HG03108 (cell line): ENCODE measurements at regions not wholly inside any gene's neighbourhood (a gene's known extent, or its start where the extent isn't known, plus 50 kb on each side); places are given as distances from the start of the nearest gene placed in this dataset.

Source experiments
- ATAC-seq: cut with Tn5 transposase; IDR thresholded peaks from one replicate; pipeline ENCODE4 v1.9.1; 2021; ENCODE audit warnings: moderate library complexity; ENCODE audit not compliant: unreplicated experiment

DNA sequence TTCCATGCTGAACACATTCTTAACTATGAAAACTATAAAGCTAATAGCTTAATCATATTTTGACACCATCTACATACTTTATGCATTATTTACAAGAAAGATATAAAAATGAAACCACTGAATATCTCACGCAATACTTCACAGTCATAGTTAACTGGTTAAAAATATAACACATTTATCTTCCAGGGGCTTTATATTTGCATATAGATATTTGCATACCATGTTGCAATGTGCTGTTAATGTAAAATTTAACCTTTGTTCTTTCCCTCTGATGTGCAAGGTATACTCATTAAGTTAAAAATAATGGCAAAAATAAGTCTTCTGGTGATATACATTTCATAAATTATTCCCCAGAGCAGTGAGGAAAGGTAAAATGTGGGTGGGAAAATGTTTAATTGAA is 76.9 kb upstream of the MGMT start:
- ATAC-seq: no peak

DNA sequence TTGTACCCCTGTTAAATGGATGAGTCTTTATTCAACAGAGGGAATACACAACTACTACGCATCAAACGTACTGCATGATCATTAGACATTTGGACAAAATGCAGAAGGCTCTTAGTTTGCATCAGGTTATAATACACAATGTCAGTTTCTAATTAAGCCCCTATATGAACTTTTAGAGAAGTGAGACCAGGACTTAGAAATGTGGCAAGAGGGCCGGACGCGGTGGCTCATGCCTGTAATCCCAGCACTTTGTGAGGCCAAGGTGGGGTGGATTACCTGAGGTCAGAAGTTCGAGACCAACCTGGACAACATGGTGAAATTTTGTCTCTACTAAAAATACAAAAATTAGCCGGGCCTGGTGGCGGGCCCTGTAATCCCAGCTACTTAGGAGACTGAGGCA is 76.3 kb upstream of the MGMT start:
- no peak for ATAC-seq

DNA sequence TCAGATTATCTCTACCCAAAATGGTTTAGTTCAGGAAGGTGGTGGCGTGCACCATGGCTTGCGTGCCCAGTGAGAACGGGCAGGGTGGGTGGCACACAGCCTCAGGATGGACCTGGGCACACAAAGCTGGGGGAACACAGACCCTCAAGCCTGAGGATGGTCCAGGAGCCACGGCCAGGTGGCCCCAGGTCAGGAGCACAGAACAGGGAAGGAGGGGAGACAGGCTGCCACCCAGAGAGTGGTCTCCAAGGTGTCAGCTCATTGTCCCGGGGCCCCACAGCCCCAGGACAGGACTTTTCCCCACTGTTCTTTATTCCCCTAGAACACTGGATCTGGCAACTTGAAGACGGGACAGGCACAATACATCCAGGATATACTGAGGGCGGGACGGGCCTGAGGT is 75.6 kb upstream of the MGMT start:
- ATAC-seq: no peak

DNA sequence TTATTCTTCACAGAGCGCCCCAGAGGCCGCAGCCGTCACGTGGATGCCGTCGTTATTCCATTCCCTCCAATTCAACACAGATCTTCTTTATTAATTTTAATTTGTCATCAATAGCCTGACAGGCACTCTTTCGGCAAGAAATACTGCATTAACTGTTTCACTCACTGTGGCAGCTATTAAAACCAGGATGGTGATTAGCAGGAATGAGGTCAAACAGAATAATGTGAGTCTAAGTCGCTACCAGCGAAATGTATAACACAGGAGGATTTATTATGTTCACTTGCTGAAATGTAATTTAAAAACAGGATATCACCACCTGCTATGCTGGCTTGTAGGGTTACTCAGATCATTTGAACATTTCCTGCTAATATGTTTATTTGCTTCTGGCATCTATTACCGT is 74.2 kb upstream of the MGMT start:
- no peak for ATAC-seq

DNA sequence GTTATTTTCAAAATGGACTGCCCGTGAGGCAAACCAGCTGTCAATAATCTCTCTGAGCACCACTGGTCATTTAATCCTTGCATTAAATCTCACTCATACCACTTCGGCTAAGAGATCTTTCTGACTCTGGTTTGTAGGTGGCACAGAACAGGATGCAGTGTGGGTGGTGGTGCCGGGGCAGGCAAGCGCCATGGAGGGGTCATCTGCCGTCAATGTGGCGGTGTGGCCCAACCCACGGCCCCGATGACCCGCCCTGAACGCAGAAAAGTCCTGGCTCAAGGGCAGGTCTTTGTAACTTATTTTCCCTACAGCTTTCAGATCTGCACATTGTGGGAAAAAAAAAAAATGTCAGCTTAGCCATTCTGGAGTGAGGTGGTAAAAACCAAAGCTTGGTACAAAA is 73.2 kb upstream of the MGMT start:
- ATAC-seq: no peak

DNA sequence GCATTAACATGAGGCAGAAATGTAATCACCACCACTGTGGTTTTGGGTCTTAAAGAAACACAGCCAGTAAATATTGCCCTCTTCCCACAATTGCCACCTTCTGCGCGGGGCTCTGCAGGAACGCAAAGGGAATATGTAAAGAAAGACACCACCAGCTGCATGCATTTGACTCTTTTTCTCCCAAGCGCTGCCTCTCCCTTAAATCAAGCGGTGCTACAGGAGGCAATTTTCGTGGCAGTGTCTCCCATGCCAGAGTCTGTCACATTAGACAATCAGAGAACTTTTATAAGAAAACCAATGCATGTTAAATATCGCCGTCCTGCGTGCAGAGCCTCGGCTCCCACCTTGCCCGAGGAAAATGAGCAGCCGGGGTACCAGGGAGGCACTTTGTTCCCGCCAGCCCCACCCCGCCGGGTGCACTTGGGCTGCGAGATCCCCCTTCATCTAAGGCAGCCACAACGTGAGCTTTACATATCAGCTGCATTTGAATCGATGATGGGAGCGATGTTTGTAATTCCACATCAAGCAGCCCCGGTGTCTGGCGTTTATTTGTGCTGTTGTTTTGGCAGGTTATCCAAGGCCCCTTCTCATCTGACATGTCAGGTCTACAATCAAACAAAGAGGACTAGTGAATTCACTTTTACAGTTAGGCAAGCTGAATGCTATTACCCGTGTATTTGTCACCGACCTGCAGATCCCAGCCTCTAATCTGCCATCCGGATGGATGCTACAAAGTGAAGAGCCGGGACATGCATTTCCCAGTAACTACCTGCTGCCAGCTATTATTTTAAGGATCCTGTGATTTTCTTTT is 72.3 kb upstream of the MGMT start:
- ATAC-seq: no peak

DNA sequence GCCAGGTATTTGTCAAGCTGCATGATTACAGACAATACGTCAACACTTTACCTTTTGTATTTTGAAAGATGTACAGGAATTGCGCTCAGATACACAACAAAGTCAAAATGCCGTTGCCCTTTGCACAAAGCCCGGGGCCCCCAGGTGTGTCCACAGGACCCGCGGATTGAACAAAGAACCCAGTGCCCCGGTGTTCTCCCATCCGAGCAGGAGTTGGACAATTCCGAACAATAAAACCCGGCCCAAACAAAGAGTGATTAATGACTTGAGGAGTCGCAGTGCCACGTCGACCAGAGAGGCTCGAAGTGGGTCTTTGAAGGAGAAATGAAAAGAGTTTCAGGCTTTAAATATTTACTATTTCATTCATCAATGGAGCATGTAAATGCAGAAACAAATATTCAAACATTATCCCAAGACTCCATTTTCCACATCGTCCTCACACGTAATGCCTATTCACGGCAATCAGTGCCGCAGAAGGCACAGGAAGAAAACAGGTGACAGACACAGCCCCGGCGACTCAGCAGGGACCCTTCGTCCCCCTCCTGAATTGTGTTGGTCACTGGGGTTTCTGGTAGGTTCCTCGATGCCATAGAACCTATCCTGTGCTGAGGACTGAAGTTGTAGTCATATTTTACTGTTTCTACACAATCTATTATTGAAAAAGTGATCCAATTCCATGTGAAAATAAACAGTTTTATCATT is 70.9 kb upstream of the MGMT start:
- ATAC-seq: no peak

DNA sequence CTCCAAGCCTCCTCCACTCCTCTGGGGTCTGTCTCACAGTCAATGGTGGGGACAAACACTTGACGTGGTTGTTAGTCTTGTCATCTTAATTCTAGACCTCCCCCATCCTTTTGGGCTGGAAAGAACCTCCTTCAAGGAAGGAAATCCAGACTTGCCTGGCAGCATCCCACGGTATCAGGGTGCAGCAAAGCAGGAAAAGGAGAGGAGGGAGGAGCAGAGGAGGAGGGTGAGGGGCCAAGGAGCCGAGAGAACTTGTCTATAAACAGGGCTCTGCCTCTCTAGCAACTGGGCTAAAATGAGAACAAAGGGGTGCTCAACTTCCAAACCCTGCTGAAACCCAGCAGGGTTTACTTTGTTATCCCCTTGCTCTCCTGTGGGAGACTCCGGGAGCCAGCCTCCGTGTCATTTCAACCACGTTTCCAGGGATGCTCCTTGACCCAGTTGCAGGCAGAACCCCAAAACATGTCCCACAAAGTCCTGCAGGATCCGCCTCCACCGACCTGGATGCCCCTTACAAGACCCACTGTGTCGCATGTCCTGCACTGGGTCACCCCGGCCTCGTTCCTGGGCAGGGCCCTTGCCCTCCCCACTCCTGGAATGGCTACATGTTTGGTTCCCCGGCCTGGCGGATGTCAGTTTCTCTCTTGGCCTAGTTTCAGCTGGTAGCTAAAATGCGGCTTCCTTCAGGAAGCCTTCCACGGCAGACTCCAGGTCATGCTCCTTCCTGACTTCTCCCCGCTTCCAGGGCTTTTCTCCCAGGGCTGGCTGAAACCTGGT is 69.7 kb upstream of the MGMT start:
- no peak for ATAC-seq

DNA sequence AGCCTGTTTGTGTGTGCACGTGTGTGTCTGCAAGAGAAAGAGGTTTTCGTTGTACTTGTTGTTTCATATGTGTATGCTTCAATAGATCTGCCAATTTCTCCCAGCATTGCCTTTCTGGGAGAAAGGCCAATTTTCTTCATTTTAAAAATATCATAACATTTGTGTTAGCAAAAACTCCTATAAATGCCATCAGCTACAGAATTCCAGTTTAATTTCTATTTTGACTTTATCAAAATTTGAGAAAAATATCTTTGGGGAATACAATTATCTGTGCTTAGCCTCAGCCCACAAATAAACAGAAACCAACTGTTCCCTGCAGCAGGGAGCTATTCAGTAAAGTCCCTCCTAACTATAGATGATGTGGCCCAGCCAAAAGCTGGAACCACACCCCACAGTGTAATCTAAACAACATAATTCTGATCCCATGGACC is 68.3 kb upstream of the MGMT start:
- ATAC-seq: no peak

DNA sequence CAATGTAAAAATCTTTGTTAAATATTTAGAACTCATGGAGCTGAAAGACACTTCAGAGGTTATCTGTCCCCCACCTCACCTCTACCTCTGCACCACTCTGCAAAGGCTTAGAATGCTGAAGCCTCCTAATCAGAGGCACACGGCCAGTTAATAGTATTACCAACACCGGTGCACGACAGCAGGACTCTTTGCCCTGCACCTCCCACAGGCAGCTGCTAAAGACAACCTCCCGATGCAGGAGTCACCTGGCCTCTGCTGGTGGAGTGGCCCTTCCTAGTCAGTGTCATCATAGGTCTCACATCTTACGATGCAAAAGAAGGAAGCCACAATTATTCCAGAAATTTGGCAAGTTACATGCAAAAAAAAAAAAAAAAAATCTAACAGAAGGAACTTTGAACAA is 66.6 kb upstream of the MGMT start:
- ATAC-seq: no peak

DNA sequence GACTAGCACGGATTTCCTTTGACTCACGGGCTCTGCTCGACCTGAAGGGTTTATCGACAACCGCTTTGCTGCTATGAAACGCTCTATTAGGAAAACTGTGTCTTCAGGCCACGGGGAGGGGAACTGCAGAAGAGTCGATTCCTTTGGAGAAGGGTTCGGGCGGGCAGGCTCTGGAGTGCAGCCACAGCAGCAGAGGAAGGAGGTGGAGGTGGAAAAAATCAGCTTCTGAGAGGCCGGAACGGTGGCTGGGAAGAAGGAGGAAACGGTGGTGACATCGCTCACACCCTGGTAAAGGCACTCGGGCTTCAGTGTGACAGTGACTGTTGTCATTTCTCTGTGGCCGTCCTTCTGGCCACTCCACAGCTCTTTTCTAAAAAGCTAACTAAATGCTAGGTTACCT is 64.6 kb upstream of the MGMT start:
- no peak for ATAC-seq

DNA sequence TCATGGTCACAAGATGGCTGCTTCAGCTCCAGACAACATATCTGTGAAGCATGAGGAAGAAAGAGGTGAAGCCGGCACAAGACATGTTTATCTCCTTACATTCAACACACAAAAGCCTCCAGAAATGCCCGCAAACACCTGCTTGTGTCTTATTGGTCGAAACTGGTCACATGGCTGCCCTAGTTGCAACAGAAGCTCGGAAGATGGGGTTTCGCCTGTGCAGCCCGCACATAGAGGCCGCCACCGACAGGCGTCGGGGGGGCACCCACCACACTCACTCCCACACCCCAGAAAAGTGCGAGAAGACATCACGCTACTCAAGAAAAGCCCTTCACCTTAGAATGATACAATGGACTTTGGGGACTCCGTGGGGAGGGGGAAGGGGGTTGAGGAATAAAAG is 63.0 kb upstream of the MGMT start:
- no peak for ATAC-seq

DNA sequence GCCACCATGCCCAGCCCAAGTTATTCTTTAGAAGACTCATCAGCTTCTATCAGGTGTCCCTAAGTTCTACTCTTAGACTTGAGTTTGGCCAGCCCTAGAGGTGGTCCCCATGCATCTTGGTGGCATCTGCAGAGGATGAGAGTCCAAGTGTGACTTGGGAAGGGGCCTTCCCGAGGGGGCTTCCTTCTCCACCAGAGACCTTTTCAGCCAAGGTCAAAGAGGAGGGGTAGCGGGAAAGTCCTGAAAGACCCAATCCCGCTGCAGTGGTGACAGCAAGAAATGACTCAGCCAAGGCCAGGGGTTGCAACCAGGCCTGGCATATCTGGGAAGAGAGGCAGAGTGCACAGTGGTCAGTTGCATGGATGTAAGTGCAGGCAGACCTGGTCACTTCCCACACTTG is 61.7 kb upstream of the MGMT start:
- ATAC-seq: no peak

DNA sequence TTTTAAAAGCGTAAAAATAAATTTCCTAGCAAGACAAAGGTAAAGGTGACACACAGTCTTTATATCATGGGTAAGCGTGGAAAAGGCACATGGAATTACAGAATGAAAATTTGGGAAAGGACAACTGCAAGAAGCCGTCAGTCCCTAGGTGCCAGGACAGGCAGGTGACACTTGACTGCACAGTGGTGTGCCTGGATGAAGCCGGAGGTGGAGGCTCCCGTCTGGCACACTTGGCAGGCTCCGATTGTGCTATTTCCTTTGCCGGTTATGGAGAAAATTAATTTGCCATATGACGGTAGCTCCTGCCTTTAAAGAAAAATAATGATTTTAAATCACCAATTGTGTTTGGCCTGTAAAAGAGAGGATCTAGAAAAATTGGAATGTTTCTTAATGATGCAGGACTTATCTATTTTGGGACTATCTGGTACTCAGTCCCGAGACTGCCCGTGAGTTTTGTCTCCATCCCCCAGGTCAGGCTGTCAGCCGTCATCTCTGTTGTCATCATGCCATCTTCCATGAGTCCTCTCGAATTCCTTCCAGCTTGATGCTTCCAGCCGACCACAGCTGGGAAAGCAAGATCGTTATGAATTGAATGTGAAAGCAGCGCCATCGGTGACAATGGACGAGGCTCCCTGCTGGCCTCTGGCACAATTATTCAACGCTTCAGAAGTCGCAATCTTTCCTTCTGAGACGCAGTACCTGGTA is 56.2 kb upstream of the MGMT start:
- ATAC-seq: no peak

DNA sequence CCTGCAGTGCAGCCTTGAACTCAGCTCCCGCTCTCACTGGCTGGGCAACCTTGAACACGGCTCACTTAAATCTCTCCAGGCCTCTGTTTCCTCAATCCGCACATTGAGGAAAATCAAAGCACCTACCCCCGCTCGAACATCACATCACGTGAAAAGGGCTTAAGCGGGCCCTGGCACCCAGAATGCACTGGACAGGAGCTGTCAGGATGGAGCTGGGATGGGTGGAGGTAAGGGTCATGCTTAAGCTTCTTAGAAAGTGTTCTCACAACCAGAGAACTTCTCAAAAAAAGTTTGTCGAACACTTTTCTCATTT is 55.7 kb upstream of the MGMT start:
- no peak for ATAC-seq

DNA sequence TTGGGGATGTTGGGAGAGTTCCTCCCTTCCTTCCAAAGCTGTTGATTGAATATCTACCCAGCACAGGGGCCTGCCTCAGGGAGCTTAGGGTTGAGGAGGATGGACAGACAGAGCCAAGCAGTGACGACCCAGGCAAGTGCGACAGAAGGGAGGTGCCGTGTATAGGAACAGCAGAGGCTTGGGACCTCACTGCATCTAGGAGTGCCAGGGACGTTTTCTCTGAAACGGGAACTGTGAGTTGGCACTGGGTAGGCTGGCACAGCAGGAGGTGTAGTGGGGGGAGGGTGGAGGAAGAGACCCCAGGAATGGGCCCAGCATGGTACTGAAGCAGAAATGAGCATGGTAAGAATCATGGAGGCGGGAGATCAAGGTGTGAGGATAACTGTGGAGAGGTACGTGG is 55.3 kb upstream of the MGMT start:
- no peak for ATAC-seq

DNA sequence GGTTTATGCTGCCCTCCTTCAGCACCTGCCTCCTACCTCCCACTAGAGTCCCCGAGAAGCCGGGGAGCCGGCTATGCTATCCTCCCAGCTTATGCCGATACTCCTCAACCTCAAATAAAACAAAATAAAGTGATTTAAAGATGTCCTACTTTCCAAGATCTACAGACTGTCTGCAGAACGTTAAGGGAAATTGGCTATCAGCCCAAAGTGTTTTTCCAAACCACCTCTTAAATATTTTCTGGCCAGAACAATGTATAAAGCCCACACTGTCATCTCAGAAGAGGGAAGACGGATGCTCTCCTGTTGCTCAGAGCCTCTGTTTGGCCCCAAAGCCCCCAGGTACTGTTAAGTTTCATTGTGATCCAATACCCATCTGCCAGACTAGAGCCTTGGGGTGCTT is 54.0 kb upstream of the MGMT start:
- ATAC-seq: no peak

DNA sequence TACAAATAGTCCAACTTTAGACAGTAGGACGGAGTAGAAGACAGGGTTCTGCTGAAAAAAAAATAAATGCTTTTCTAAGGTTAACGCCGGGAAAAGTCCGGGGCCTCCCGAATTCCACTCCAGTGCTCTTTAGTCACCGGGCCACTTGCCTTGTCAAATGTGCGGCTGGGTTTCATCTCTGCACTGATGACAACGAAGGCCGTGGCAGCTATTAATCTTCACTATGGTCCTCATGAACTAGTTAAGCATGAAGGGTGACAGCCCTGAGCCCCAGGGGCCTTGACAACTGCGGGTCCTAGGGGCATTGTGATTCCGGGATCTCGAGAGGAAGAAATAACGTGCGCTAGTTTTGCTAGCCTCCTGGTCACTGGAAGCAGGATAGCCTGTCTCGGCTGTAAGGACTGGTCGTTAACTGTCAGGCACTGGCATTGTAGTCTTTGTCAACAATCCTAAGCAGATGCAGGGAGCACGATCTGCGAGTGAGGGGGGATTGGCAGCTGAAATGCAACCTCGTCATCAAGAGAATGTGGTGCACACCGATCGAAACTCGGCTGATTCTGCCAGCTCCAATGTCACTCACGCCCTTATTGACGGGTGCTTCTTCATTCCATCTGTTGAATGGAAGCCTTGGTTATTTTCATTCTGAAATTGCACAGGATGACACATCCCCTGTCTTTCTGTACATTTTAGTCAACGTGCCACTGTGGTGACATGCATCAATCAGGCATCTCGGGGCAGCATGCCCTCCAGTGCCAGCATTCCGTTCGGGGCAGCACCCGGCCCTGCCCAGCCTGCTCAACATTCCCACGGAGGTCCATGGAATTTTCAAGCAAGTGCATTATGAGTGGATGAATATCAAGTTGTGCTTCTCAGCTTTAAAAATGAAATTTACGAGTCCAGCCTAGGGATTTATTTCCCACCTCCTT is 51.6 kb upstream of the MGMT start:
- no peak for ATAC-seq

DNA sequence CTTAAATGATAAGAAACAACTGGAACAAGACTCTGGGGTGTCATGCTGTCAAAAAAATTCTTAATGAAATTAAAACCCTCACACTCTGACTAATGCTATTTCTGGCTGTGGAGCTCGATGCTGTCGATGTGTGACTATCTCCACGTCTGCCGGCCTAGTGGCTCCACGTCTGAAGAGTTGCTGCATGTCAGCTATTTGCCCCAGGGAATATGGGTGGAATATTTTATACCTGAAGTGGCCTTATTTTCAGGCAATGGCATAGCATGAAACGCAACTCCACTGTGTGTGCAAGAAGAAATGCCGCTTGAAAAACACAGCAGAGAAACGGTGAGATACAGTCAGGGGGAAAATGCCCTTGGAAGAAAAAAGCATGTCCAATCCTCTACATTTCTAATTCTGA is 50.9 kb upstream of the MGMT start:
- ATAC-seq: no peak

DNA sequence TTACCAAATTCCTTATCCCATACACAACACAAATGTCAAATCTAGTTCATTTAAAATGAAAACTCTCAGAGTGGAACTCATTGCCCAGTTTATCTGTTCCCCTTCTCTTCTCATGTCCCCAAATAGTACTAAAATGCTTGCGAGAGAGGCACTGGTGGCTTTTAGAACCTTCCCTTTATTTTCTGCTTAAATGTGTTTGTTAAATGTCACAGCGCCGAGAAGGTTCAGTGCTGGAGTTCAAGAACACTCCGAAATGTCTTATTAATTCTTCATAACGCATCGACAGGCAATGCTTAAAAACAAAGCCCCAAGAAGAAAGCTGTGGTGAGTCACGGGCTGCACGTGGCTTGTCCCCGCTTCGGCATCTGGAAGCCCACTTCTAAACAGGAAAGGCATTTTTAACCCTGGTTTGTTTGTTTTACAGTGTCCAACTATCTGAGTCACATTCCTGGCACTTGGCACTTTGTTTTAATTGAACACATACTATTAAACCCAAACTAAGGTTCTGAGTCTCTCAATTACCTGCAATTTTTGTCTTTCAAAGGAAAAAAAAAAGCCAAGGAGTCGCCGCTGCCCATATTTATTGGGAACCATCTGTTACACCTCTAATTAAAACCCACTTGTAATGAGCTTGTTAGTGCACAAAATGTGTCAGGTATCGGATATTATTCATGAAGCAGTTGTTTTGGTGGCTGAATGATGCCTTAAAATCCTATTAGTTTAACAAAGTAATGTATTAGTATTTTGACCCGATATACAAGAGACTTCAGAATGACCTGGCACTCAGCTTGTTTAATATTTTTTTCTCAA is 49.9 kb upstream of the MGMT start:
- no peak for ATAC-seq
